Transverse colon (tissue), 4 donors: ENCODE measurements at regions not wholly inside any gene's neighbourhood (a gene's known extent, or its start where the extent isn't known, plus 50 kb on each side); places are given as distances from the start of the nearest gene placed in this dataset.

Experiments used
- DNase-seq: peaks from one replicate; pipeline ENCODE4 v3.0.0-alpha.2; 2019
- H3K27ac ChIP-seq, 4 donors: fragments of 200-600 bp; sonication (generic); 2 replicates each; pipeline ENCODE4 v1.5.1; 2016 to 2018; ENCODE audit warnings: inconsistent platforms in 4 of 4
- H3K27me3 ChIP-seq: fragments of 200-600 bp; sonication (generic); 2 replicates; pipeline ENCODE4 v1.5.1; 2017; ENCODE audit warnings: inconsistent platforms
- H3K36me3 ChIP-seq, 4 donors: fragments of 200-600 bp; sonication (generic); 2 replicates each; pipeline ENCODE4 v1.5.1; 2017 to 2019; ENCODE audit warnings: inconsistent platforms in 4 of 4
- H3K4me1 ChIP-seq, 4 donors: fragments of 200-600 bp; sonication (generic); 2 replicates each; pipeline ENCODE4 v1.5.1; 2017 to 2020; ENCODE audit warnings: inconsistent platforms in 4 of 4
- H3K4me3 ChIP-seq, 4 donors: fragments of 200-600 bp; sonication (generic); 1 replicate in 1 of 4; 2 replicates in 3 of 4; pipeline versions ENCODE4 v1.5.1 to v1.6.1; 2017 to 2019; ENCODE audit warnings: inconsistent platforms in 4 of 4
- H3K9me3 ChIP-seq, 2 donors: fragments of 200-600 bp; sonication (generic); 2 replicates each; pipeline ENCODE4 v1.5.1; 2017 to 2019; ENCODE audit warnings: inconsistent platforms in 2 of 2
- CTCF ChIP-seq, 5 experiments: fragments of 200-600 bp in 3 of 5; fragments of 450-650 bp in 2 of 5; sonication (generic) in 3 of 5; IDR thresholded peaks; 1 replicate in 2 of 5; 2 replicates in 3 of 5; pipeline ENCODE4 v1.5.1; 2016 to 2017; ENCODE audit warnings: antibody characterized with exemption in 5 of 5, inconsistent platforms in 3 of 5, mild to moderate bottlenecking in 2 of 5, moderate library complexity in 1 of 5
- EP300 ChIP-seq: sonication (generic); formaldehyde crosslinking; IDR thresholded peaks from one replicate; pipeline ENCODE4 v1.6.1; 2017; ENCODE audit warnings: antibody characterized with exemption, low read depth
- POLR2A ChIP-seq: fragments of 450-650 bp; IDR thresholded peaks from one replicate; pipeline ENCODE4 v1.6.1; 2016; ENCODE audit warnings: antibody characterized with exemption, mild to moderate bottlenecking, moderate library complexity
- POLR2AphosphoS5 ChIP-seq, 3 donors: sonication (generic); formaldehyde crosslinking; IDR thresholded peaks; one replicate each; pipeline ENCODE4 v1.6.1; 2016; ENCODE audit warnings: antibody characterized with exemption in 3 of 3
- WGBS, 2 donors: methylation state at CpG; one replicate each; pipeline ENCODE4 v1.1.5; 2018; ENCODE audit warnings: low coverage in 1 of 2; 5-methylcytosine and 5-hydroxymethylcytosine counted together
- in situ Hi-C, 4 donors: fragments of 200-750 bp; cut with MboI; loops; one replicate each; pipeline versions ENCODE4 v1.15.0 to v1.15.1; 2017; ENCODE audit warnings: low sequenced_read_pairs in 3 of 4, low pct_ligation_motif_present in 1 of 4, low pct_unique_long_range_greater_than_20kb in 1 of 4
- intact Hi-C: fragments of 100-400 bp; cut with DNase I; formaldehyde crosslinking; loops from one replicate; pipeline ENCODE4 v1.15.1; 2023; ENCODE audit warnings: low total_unique reads

- intact Hi-C loops = no loop called here
- no peaks in the 10 kb centered on the region for H3K36me3 ChIP-seq
- 69 to 70% methylated on average over 5 of the region's 5 CpGs for WGBS, 2 donors
- no peaks in the 10 kb centered on the region for H3K9me3 ChIP-seq
- H3K27ac ChIP-seq = no peak overlapping the region
- DNase-seq = no peak
- no peaks in the 10 kb centered on the region for H3K4me1 ChIP-seq
- in situ Hi-C loops = no loop called here
- no peaks in the 10 kb centered on the region for H3K27me3 ChIP-seq
- H3K4me3 ChIP-seq = no peak overlapping the region
- no peak for TF ChIP-seq CTCF (IDR thresholded peaks at IDR 0.05)
- no peak for TF ChIP-seq EP300
- TF ChIP-seq POLR2A = no peak
- TF ChIP-seq POLR2AphosphoS5 (IDR thresholded peaks at IDR 0.05) = no peak
Measured at GRCh38 chr2:145116834-145117725, 597.2 kb upstream of the ZEB2 start.

- no peaks in the 10 kb centered on the region for H3K4me1 ChIP-seq
- TF ChIP-seq EP300 (no peak), POLR2A (no peak), CTCF (IDR thresholded peaks at IDR 0.05) (no peak), POLR2AphosphoS5 (IDR thresholded peaks at IDR 0.05) (no peak)
- H3K27me3 ChIP-seq = no peaks in the 10 kb centered on the region
- in situ Hi-C loops = no loop called here
- no peaks in the 10 kb centered on the region for H3K9me3 ChIP-seq
- WGBS, 2 donors = 98% methylated on average over 2 of the region's 2 CpGs; no CpG with 5 or more reads in 1 of the 2 donors
- DNase-seq = no peak
- H3K36me3 ChIP-seq = no peaks in the 10 kb centered on the region
- intact Hi-C loops = no loop called here
- H3K4me3 ChIP-seq = no peak overlapping the region
- no peak overlapping the region for H3K27ac ChIP-seq
Measured at GRCh38 chr2:145116056-145116455, 596.1 kb upstream of the ZEB2 start.

GRCh38 chr2:145114726-145115125 lies 594.8 kb upstream of the ZEB2 start:
- no peak for DNase-seq
- no peaks in the 10 kb centered on the region for H3K4me1 ChIP-seq
- in situ Hi-C loops = no loop called here
- H3K36me3 ChIP-seq = no peaks in the 10 kb centered on the region
- WGBS, 2 donors = 39 to 56% methylated on average over 2 of the region's 2 CpGs
- intact Hi-C loops = no loop called here
- no peaks in the 10 kb centered on the region for H3K9me3 ChIP-seq
- H3K4me3 ChIP-seq = no peak overlapping the region
- no peak overlapping the region for H3K27ac ChIP-seq
- no peak for TF ChIP-seq EP300
- TF ChIP-seq POLR2AphosphoS5 (IDR thresholded peaks at IDR 0.05) = no peak
- no peak for TF ChIP-seq POLR2A
- TF ChIP-seq CTCF (IDR thresholded peaks at IDR 0.05) = no peak
- no peaks in the 10 kb centered on the region for H3K27me3 ChIP-seq

GRCh38 chr2:145112467-145112866 lies 592.5 kb upstream of the ZEB2 start:
- no peak for DNase-seq
- in situ Hi-C loops (no loop called here), intact Hi-C loops (no loop called here)
- Histone ChIP-seq H3K27me3 (no peaks in the 10 kb centered on the region), H3K4me1 (no peaks in the 10 kb centered on the region), H3K36me3 (no peaks in the 10 kb centered on the region), H3K9me3 (no peaks in the 10 kb centered on the region), H3K27ac (no peak overlapping the region), H3K4me3 (no peak overlapping the region)
- no peak for TF ChIP-seq EP300
- TF ChIP-seq CTCF (IDR thresholded peaks at IDR 0.05) = no peak
- no peak for TF ChIP-seq POLR2A
- TF ChIP-seq POLR2AphosphoS5 (IDR thresholded peaks at IDR 0.05) = no peak
